Endodermal cell (in vitro differentiated cells): ENCODE measurements at regions not wholly inside any gene's neighbourhood (a gene's known extent, or its start where the extent isn't known, plus 50 kb on each side); places are given as distances from the start of the nearest gene placed in this dataset.

Experiments
- DNase-seq: peaks from one replicate; pipeline ENCODE4 v3.0.0-alpha.2; 2017
- H3K27ac ChIP-seq: 2 replicates; pipeline ENCODE4 v1.5.1; 2013; ENCODE audit warnings: mild to moderate bottlenecking, low read depth, low read length, moderate library complexity
- H3K27me3 ChIP-seq: 2 replicates; pipeline ENCODE4 v1.6.1; 2013; ENCODE audit warnings: mild to moderate bottlenecking, low read length, moderate library complexity; ENCODE audit not compliant: insufficient read depth, control insufficient read depth, poor library complexity, severe bottlenecking
- H3K36me3 ChIP-seq: 2 replicates; pipeline ENCODE4 v1.7.0; 2013; ENCODE audit warnings: mild to moderate bottlenecking, low read length, moderate library complexity; ENCODE audit not compliant: control insufficient read depth, insufficient read depth
- H3K4me1 ChIP-seq: one replicate; pipeline ENCODE4 v1.7.0; 2013; ENCODE audit warnings: low read length; ENCODE audit not compliant: control insufficient read depth, insufficient read depth
- H3K4me3 ChIP-seq: 2 replicates; pipeline ENCODE4 v1.5.1; 2013; ENCODE audit warnings: mild to moderate bottlenecking, low read length, moderate library complexity
- H3K9ac ChIP-seq: 2 replicates; pipeline ENCODE4 v1.6.1; 2013; ENCODE audit warnings: mild to moderate bottlenecking, low read length, moderate library complexity; ENCODE audit not compliant: poor library complexity, severe bottlenecking; ENCODE audit errors: extremely low read depth
- H3K9me3 ChIP-seq: 2 replicates; pipeline ENCODE4 v1.6.1; 2013; ENCODE audit warnings: mild to moderate bottlenecking, low read length, moderate library complexity; ENCODE audit not compliant: control insufficient read depth
- H3K27ac Mint-ChIP-seq: 2 replicates; pipeline ENCODE4 v1.8.0; 2020; ENCODE audit warnings: mixed read lengths
- H3K27me3 Mint-ChIP-seq: 2 replicates; pipeline ENCODE4 v1.8.0; 2021; ENCODE audit warnings: mild to moderate bottlenecking, mixed read lengths; ENCODE audit not compliant: insufficient read depth
- H3K36me3 Mint-ChIP-seq: 2 replicates; pipeline ENCODE4 v1.8.0; 2020; ENCODE audit warnings: low read depth, mixed read lengths
- H3K4me1 Mint-ChIP-seq: 2 replicates; pipeline ENCODE4 v1.8.0; 2020; ENCODE audit warnings: mixed read lengths
- H3K4me3 Mint-ChIP-seq: 2 replicates; pipeline ENCODE4 v1.8.0; 2020; ENCODE audit warnings: mild to moderate bottlenecking, moderate library complexity, mixed read lengths
- H3K9me3 Mint-ChIP-seq: 2 replicates; pipeline ENCODE4 v1.8.0; 2020; ENCODE audit warnings: mild to moderate bottlenecking, mixed read lengths
- WGBS, 2 experiments: methylation state at CpG; one replicate each; pipeline versions ENCODE4 v1.1.5 to v1.1.7; 2013; ENCODE audit warnings: missing lambda C conversion rate in 2 of 2, mixed read lengths in 1 of 2; ENCODE audit not compliant: insufficient coverage in 1 of 2, insufficient read length in 1 of 2; 5-methylcytosine and 5-hydroxymethylcytosine counted together
- TF ChIP-seq, protein P1 (sequence below): fragments of 200-600 bp; sonication (generic); conservative IDR thresholded peaks from 2 replicates; pipeline ENCODE4 v1.5.0; 2021; ENCODE audit warnings: antibody characterized with exemption, mild to moderate bottlenecking

DNA sequence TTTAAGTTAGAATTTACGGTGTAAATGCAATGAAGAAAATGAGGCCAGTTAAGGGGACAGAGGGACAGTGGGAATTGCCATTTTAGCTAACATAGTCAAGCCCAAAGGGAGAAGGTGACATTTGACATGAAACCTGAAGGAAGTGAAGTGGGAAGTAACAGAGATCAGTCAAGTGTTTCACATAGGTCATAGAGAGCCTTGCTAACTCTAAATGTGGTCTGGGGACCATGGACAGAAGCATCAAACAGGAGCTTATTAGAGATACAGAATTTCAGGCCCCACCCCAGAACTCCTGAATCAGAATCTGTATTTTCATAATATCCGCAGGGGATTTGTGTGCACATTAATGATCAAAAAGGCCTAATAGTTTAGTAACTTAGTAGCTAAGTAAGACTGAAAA, 393.7 kb downstream of the FRK start:
- Mint-ChIP-seq H3K4me3 (no peak overlapping the region), H3K27me3 (no peaks in the 10 kb centered on the region), H3K4me1 (peaks cover 8% of the 10 kb centered on the region), H3K36me3 (no peaks in the 10 kb centered on the region), H3K27ac (no peak overlapping the region), H3K9me3 (no peaks in the 10 kb centered on the region)
- no peak overlapping the region for H3K4me3 ChIP-seq
- H3K9me3 ChIP-seq, result no peaks in the 10 kb centered on the region
- DNase-seq, result no peak
- no peak overlapping the region for H3K27ac ChIP-seq
- no peaks in the 10 kb centered on the region for H3K36me3 ChIP-seq
- H3K27me3 ChIP-seq, result no peaks in the 10 kb centered on the region
- TF ChIP-seq, protein P1, sequence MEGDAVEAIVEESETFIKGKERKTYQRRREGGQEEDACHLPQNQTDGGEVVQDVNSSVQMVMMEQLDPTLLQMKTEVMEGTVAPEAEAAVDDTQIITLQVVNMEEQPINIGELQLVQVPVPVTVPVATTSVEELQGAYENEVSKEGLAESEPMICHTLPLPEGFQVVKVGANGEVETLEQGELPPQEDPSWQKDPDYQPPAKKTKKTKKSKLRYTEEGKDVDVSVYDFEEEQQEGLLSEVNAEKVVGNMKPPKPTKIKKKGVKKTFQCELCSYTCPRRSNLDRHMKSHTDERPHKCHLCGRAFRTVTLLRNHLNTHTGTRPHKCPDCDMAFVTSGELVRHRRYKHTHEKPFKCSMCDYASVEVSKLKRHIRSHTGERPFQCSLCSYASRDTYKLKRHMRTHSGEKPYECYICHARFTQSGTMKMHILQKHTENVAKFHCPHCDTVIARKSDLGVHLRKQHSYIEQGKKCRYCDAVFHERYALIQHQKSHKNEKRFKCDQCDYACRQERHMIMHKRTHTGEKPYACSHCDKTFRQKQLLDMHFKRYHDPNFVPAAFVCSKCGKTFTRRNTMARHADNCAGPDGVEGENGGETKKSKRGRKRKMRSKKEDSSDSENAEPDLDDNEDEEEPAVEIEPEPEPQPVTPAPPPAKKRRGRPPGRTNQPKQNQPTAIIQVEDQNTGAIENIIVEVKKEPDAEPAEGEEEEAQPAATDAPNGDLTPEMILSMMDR, result no peak
- H3K9ac ChIP-seq, result no peak overlapping the region
- WGBS, 2 experiments, result 93% methylated on average over 2 of the region's 2 CpGs; no CpG with 5 or more reads in 1 of the 2 experiments
- H3K4me1 ChIP-seq, result peaks cover 7% of the 10 kb centered on the region

DNA sequence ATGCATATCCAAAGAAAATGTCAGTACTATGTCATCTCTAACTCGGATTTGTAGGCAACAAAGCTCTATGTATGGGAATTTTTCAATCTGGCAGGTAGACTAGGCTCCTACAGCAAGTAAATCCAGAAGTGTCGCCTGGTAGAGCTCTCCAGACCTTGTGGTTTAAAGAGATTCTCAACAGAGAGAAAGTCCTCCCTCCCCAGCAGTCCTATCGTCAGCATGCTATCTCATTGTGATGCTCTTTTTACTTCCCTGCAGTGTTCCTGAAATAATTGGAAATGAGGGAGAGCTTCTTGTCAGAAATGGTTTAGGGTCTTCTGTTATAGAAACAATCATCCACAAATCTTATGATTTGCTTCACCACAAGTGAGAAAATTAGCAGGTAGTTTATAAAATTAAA, 395.4 kb downstream of the FRK start:
- H3K4me1 ChIP-seq, result peaks cover 7% of the 10 kb centered on the region
- H3K4me1 Mint-ChIP-seq, result peaks cover 8% of the 10 kb centered on the region
- H3K36me3 Mint-ChIP-seq, result no peaks in the 10 kb centered on the region
- no peaks in the 10 kb centered on the region for H3K27me3 Mint-ChIP-seq
- TF ChIP-seq, protein P1, result no peak
- H3K9me3 ChIP-seq, result no peaks in the 10 kb centered on the region
- no peak overlapping the region for H3K27ac ChIP-seq
- WGBS, 2 experiments, result 83 to 90% methylated on average over 2 to 3 of the region's 3 CpGs
- DNase-seq, result no peak
- H3K27ac Mint-ChIP-seq, result no peak overlapping the region
- no peaks in the 10 kb centered on the region for H3K36me3 ChIP-seq
- no peaks in the 10 kb centered on the region for H3K27me3 ChIP-seq
- H3K4me3 Mint-ChIP-seq, result no peak overlapping the region
- no peak overlapping the region for H3K4me3 ChIP-seq
- no peaks in the 10 kb centered on the region for H3K9me3 Mint-ChIP-seq
- no peak overlapping the region for H3K9ac ChIP-seq

DNA sequence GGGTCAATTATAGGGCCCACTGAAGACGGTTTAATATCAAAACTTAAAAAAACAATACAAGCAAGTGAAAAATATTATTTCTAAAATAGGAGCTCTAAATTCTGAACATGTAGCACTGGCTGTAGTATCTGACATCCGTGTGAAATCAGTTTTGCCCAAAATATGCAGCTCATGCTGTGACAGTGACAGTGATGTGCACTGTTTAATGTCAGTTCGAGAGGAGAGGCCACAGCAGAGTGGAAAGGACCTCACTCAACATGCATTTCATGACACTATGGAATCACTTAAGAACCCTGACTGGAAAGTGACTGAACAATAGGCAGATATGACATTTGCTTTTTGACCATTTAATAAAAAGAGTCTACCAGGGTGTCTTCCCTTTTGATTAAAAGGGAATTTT, 397.0 kb downstream of the FRK start:
- Histone ChIP-seq H3K9me3 (no peaks in the 10 kb centered on the region), H3K27ac (peak overlapping the region; percentile 12), H3K4me3 (no peak overlapping the region), H3K27me3 (no peaks in the 10 kb centered on the region), H3K36me3 (no peaks in the 10 kb centered on the region), H3K4me1 (peaks cover 1% of the 10 kb centered on the region), H3K9ac (no peak overlapping the region)
- TF ChIP-seq, protein P1, result no peak
- Mint-ChIP-seq H3K4me3 (no peak overlapping the region), H3K27ac (no peak overlapping the region), H3K9me3 (no peaks in the 10 kb centered on the region), H3K4me1 (peaks cover 7% of the 10 kb centered on the region), H3K27me3 (no peaks in the 10 kb centered on the region), H3K36me3 (no peaks in the 10 kb centered on the region)
- no peak for DNase-seq
- 72 to 85% methylated on average over 2 to 3 of the region's 3 CpGs for WGBS, 2 experiments
